OCI-LY7 (cell line): ENCODE measurements at regions not wholly inside any gene's neighbourhood (a gene's known extent, or its start where the extent isn't known, plus 50 kb on each side); places are given as distances from the start of the nearest gene placed in this dataset.

Source experiments
- BruUV-seq: library from RNA; stranded (reverse); fragments of 400-500 nt; replicated peaks from 2 replicates; lab custom pipeline; 2021; lab: Mats Ljungman, UMichigan
- CTCF ChIA-PET: fragments of 300-600 bp; sonication (Branson Sonifier 250); formaldehyde crosslinking; loops from one replicate; lab custom pipeline; 2022; ENCODE audit warnings: antibody characterized with exemption; ENCODE audit not compliant: unreplicated experiment; lab: Charles Lee
- POLR2A ChIA-PET: fragments of 300-600 bp; sonication (Branson Sonifier 250); formaldehyde crosslinking; loops from one replicate; lab custom pipeline; 2022; ENCODE audit warnings: antibody characterized with exemption; lab: Charles Lee
- DNase-seq: peaks from one replicate; pipeline ENCODE4 v3.0.0-alpha.2; 2015; ENCODE audit warnings: low spot score
- H2AFZ ChIP-seq: fragments of 200-600 bp; sonication (generic), shearing (Covaris generic); 2 replicates; pipeline ENCODE4 v1.6.1; 2014; ENCODE audit warnings: mild to moderate bottlenecking, antibody characterized with exemption, low read length, moderate library complexity
- H3K27ac ChIP-seq: fragments of 200-600 bp; sonication (generic); 2 replicates; pipeline ENCODE4 v1.5.1; 2014; ENCODE audit warnings: mixed run types, low read depth, mild to moderate bottlenecking, moderate library complexity, low read length, inconsistent platforms; ENCODE audit not compliant: poor library complexity, severe bottlenecking
- H3K36me3 ChIP-seq: fragments of 200-600 bp; sonication (generic); 2 replicates; pipeline ENCODE4 v1.6.1; 2014; ENCODE audit warnings: mild to moderate bottlenecking, antibody characterized with exemption, low read length, moderate library complexity, mixed read lengths; ENCODE audit not compliant: insufficient read depth
- H3K4me1 ChIP-seq: fragments of 200-600 bp; sonication (generic); 2 replicates; pipeline ENCODE4 v1.5.1; 2014; ENCODE audit warnings: mild to moderate bottlenecking, low read length; ENCODE audit not compliant: insufficient read depth, poor library complexity, severe bottlenecking
- H3K4me2 ChIP-seq: fragments of 200-600 bp; sonication (generic); 2 replicates; pipeline ENCODE4 v1.6.1; 2014; ENCODE audit warnings: mild to moderate bottlenecking, low read length
- H3K4me3 ChIP-seq: fragments of 200-600 bp; sonication (generic); 2 replicates; pipeline ENCODE4 v1.5.1; 2014; ENCODE audit warnings: mild to moderate bottlenecking, low read depth, low read length; ENCODE audit not compliant: poor library complexity, severe bottlenecking
- H3K79me2 ChIP-seq: fragments of 200-600 bp; sonication (generic); 2 replicates; pipeline ENCODE4 v1.6.1; 2016; ENCODE audit warnings: low read depth, mild to moderate bottlenecking, low read length, moderate library complexity, mixed read lengths; ENCODE audit not compliant: insufficient read depth
- H3K9me2 ChIP-seq: fragments of 200-600 bp; sonication (generic); 2 replicates; pipeline ENCODE4 v1.6.1; 2016; ENCODE audit warnings: mild to moderate bottlenecking, low read length, mixed read lengths; ENCODE audit not compliant: insufficient read depth
- H3K9me3 ChIP-seq: fragments of 200-600 bp; sonication (generic); 2 replicates; pipeline ENCODE4 v1.6.1; 2014; ENCODE audit warnings: mild to moderate bottlenecking, mixed run types, low read length, mixed read lengths
- H4K20me1 ChIP-seq: fragments of 200-600 bp; sonication (generic); 2 replicates; pipeline ENCODE4 v1.6.1; 2014; ENCODE audit warnings: mild to moderate bottlenecking, antibody characterized with exemption, low read length, moderate library complexity, mixed read lengths; ENCODE audit not compliant: insufficient read depth
- EZH2phosphoT487 ChIP-seq: fragments of 200-600 bp; sonication (generic); IDR thresholded peaks from 2 replicates; pipeline ENCODE4 v1.6.1; 2018; ENCODE audit warnings: low read depth, borderline replicate concordance, mild to moderate bottlenecking, mixed run types, antibody characterized with exemption, low read length, moderate library complexity, mixed read lengths
- intact Hi-C: fragments of 100-400 bp; cut with micrococcal nuclease; formaldehyde crosslinking; loops from one replicate; pipeline ENCODE4 v1.10.0; 2022; ENCODE audit not compliant: unreplicated experiment
- TF ChIP-seq, protein P1 (sequence below): fragments of 200-600 bp; sonication (generic); conservative IDR thresholded peaks from 2 replicates; pipeline ENCODE4 v1.5.1; 2014; ENCODE audit warnings: mild to moderate bottlenecking, antibody characterized with exemption, low read length, moderate library complexity, mixed read lengths

DNA sequence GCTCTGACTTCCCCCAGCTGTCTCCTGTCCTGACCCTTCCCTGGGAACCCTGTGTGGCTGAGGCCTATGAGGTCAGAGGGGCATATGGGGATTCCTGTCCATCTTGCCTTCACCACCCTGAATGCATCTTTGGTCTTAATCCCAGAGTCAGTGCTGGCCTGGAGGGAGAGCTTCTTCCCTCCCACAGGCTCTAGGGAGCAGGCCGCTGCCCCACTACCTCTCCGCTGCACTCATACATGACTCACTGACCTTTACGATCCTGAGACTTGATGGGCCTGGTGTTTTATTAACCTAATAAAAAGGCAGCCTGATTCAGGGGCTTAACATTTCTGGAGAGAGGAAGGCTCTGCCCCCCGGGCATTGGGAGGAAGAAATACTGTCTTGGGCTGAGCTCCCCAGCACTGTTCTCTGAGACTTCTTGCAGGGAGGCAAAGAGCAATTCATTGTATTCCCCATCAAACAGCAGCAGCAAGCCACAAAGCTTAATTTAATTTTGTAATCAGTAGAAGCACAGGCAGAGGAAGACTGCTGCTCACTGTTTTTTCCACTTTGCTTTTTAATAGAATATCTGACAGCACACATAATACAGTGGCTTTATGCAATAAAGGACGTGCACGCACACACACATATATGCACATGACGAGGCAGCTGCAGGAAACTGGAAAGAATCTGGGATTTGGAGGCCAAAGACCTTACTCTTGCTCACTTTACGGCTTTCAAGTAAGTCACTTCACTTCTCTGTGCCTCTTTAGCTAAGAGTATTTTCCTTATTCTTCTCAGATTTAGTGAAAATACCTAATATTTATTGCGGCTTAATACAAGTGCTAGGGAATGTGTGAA lies 89.2 kb upstream of the GRIK3 start:
- no peak for TF ChIP-seq EZH2phosphoT487
- TF ChIP-seq, protein P1, sequence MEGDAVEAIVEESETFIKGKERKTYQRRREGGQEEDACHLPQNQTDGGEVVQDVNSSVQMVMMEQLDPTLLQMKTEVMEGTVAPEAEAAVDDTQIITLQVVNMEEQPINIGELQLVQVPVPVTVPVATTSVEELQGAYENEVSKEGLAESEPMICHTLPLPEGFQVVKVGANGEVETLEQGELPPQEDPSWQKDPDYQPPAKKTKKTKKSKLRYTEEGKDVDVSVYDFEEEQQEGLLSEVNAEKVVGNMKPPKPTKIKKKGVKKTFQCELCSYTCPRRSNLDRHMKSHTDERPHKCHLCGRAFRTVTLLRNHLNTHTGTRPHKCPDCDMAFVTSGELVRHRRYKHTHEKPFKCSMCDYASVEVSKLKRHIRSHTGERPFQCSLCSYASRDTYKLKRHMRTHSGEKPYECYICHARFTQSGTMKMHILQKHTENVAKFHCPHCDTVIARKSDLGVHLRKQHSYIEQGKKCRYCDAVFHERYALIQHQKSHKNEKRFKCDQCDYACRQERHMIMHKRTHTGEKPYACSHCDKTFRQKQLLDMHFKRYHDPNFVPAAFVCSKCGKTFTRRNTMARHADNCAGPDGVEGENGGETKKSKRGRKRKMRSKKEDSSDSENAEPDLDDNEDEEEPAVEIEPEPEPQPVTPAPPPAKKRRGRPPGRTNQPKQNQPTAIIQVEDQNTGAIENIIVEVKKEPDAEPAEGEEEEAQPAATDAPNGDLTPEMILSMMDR, result no peak
- no peaks in the 10 kb centered on the region for H3K9me2 ChIP-seq
- H3K4me3 ChIP-seq, result no peak overlapping the region
- no peak for DNase-seq
- intact Hi-C loops, result no loop called here
- no peaks in the 10 kb centered on the region for H3K9me3 ChIP-seq
- no peaks in the 10 kb centered on the region for H3K36me3 ChIP-seq
- H3K4me1 ChIP-seq, result peaks cover 11% of the 10 kb centered on the region
- ChIA-PET POLR2A (no interaction called here), CTCF (no interaction called here)
- no peak overlapping the region for H2AFZ ChIP-seq
- H3K27ac ChIP-seq, result no peak overlapping the region
- no peaks in the 10 kb centered on the region for H4K20me1 ChIP-seq
- no TSS peak for BruUV-seq
- H3K79me2 ChIP-seq, result no peaks in the 10 kb centered on the region
- H3K4me2 ChIP-seq, result no peak overlapping the region

DNA sequence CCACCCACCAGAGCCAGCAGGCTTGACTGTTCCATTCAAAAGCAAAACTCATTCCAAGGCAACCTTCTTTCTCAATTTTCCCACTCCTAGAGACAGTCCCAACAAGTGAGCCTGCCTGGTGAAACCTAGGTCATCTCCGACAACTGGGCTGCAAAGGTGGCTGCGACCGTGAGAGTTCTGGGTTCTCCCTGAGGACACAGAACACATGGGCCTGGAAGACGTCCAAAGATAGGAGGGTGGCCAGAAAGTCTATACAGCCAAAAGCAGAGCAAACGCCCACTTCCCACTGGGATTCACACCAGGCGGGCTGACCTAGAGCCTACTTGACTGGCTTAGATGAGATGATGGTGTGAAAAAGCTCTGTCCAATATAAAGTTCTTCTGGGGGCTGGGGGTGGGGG lies 90.2 kb upstream of the GRIK3 start:
- DNase-seq, result no peak
- Histone ChIP-seq H3K9me2 (no peaks in the 10 kb centered on the region), H2AFZ (no peak overlapping the region), H3K4me1 (peaks cover under 1% of the 10 kb centered on the region), H3K4me2 (no peak overlapping the region), H3K27ac (no peak overlapping the region), H3K4me3 (no peak overlapping the region), H3K36me3 (no peaks in the 10 kb centered on the region), H3K79me2 (no peaks in the 10 kb centered on the region), H4K20me1 (no peaks in the 10 kb centered on the region), H3K9me3 (no peaks in the 10 kb centered on the region)
- ChIA-PET POLR2A (no interaction called here), CTCF (no interaction called here)
- no TSS peak for BruUV-seq
- no peak for TF ChIP-seq EZH2phosphoT487
- TF ChIP-seq, protein P1, result no peak
- intact Hi-C loops, result no loop called here

DNA sequence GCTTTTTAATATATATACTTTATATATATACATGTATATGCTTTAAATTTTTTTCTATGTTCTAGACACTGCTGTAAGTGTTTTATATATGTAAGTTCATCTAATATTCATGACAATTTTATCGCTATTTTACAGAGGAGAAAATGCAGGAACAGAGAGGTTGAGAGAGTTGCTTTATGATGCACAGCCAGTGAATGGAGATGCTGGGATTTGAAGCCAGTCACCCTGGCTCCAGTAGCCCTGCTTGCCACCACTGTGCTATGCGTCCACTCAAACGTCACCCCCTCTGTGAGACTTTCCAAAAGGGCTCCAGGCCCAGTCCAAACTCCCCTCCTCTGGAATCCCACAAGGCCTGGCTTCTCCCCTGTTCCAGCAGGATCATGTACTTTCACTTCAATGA lies 91.0 kb upstream of the GRIK3 start:
- no peak overlapping the region for H3K4me3 ChIP-seq
- DNase-seq, result no peak
- intact Hi-C loops, result no loop called here
- TF ChIP-seq, protein P1, result no peak
- TF ChIP-seq EZH2phosphoT487, result no peak
- no peaks in the 10 kb centered on the region for H3K4me1 ChIP-seq
- H3K9me3 ChIP-seq, result no peaks in the 10 kb centered on the region
- CTCF ChIA-PET, result no interaction called here
- H4K20me1 ChIP-seq, result no peaks in the 10 kb centered on the region
- no TSS peak for BruUV-seq
- H3K79me2 ChIP-seq, result no peaks in the 10 kb centered on the region
- no peaks in the 10 kb centered on the region for H3K9me2 ChIP-seq
- no peak overlapping the region for H2AFZ ChIP-seq
- no peak overlapping the region for H3K27ac ChIP-seq
- H3K4me2 ChIP-seq, result no peak overlapping the region
- POLR2A ChIA-PET, result interaction anchor here (1.4 kb wide), 1 partner anchor 18 kb away, joined by 9 read pairs; no protein-coding TSS in a partner anchor
- no peaks in the 10 kb centered on the region for H3K36me3 ChIP-seq
